IMR-90 (cell line): ENCODE measurements at regions not wholly inside any gene's neighbourhood (a gene's known extent, or its start where the extent isn't known, plus 50 kb on each side); places are given as distances from the start of the nearest gene placed in this dataset.

ENCODE experiments used
- ATAC-seq: fragments of 200-7000 bp; cut with Tn5 transposase; 2 replicates; pipeline ENCODE4 v1.9.1; 2020; ENCODE audit warnings: low read depth, mild to moderate bottlenecking, moderate library complexity
- BruUV-seq: library from RNA; stranded (reverse); fragments of 400-500 nt; replicated peaks from 2 replicates; lab custom pipeline; 2021; lab: Mats Ljungman, UMichigan
- CTCF ChIA-PET: fragments of 300-600 bp; formaldehyde crosslinking; extraction: SDS; loops from one replicate; lab custom pipeline; 2021; ENCODE audit warnings: antibody characterized with exemption; lab: Yijun Ruan, JAX
- POLR2A ChIA-PET: fragments of 300-600 bp; sonication (Branson Sonifier 250); formaldehyde crosslinking; loops from one replicate; lab custom pipeline; 2022; ENCODE audit warnings: antibody characterized with exemption; ENCODE audit not compliant: unreplicated experiment; lab: Charles Lee
- DNase-seq: peaks from one replicate; pipeline ENCODE4 v3.0.0; 2013
- H2AFZ ChIP-seq: replicated peaks from 2 replicates; pipeline ENCODE3; 2013; ENCODE audit warnings: low read length, mild to moderate bottlenecking; ENCODE audit not compliant: poor library complexity
- H2AK5ac ChIP-seq: 2 replicates; pipeline ENCODE4 v1.6.1; 2013; ENCODE audit warnings: low read depth, low read length, inconsistent platforms
- H2AK9ac ChIP-seq: replicated peaks from 2 replicates; pipeline ENCODE3; 2013; ENCODE audit warnings: mild to moderate bottlenecking, low read depth, low read length, moderate library complexity; ENCODE audit not compliant: poor library complexity
- H2BK120ac ChIP-seq: 2 replicates; pipeline ENCODE4 v1.6.1; 2013; ENCODE audit warnings: low read depth, low read length, inconsistent platforms
- H2BK15ac ChIP-seq: 3 replicates; pipeline ENCODE4 v1.6.1; 2013; ENCODE audit warnings: low read depth, low read length, inconsistent platforms
- H2BK20ac ChIP-seq: 2 replicates; pipeline ENCODE4 v1.6.1; 2013; ENCODE audit warnings: low read depth, mild to moderate bottlenecking, inconsistent platforms, low read length, moderate library complexity
- H2BK5ac ChIP-seq: 2 replicates; pipeline ENCODE4 v1.6.1; 2013; ENCODE audit warnings: mild to moderate bottlenecking, low read depth, low read length, inconsistent platforms; ENCODE audit not compliant: poor library complexity, severe bottlenecking
- H3K14ac ChIP-seq: replicated peaks from 2 replicates; pipeline ENCODE4 v1.6.1; 2013; ENCODE audit warnings: low read depth, low read length, inconsistent platforms
- H3K18ac ChIP-seq: 2 replicates; pipeline ENCODE4 v1.6.1; 2013; ENCODE audit warnings: low read depth, low read length, control low read depth
- H3K23ac ChIP-seq: 2 replicates; pipeline ENCODE4 v1.6.1; 2013; ENCODE audit warnings: low read depth, low read length, inconsistent platforms
- H3K27ac ChIP-seq: 2 replicates; pipeline ENCODE4 v1.5.1; 2013; ENCODE audit warnings: mild to moderate bottlenecking, control low read depth, low read length; ENCODE audit not compliant: insufficient read depth
- H3K27me3 ChIP-seq: 2 replicates; pipeline ENCODE4 v1.6.1; 2013; ENCODE audit warnings: low read length; ENCODE audit not compliant: control insufficient read depth, insufficient read depth
- H3K36me3 ChIP-seq: 2 replicates; pipeline ENCODE4 v1.6.1; 2013; ENCODE audit warnings: low read length, mixed read lengths; ENCODE audit not compliant: control insufficient read depth, insufficient read depth
- H3K4ac ChIP-seq: 2 replicates; pipeline ENCODE4 v1.6.1; 2013; ENCODE audit warnings: low read depth, low read length, inconsistent platforms
- H3K4me1 ChIP-seq: 2 replicates; pipeline ENCODE4 v1.6.1; 2013; ENCODE audit warnings: low read length, mixed read lengths; ENCODE audit not compliant: control insufficient read depth, insufficient read depth
- H3K4me2 ChIP-seq: 2 replicates; pipeline ENCODE4 v1.6.1; 2013; ENCODE audit warnings: low read depth, mild to moderate bottlenecking, control low read depth, low read length, moderate library complexity
- H3K4me3 ChIP-seq: 2 replicates; pipeline ENCODE4 v1.5.1; 2013; ENCODE audit warnings: low read depth, mild to moderate bottlenecking, control low read depth, low read length, moderate library complexity; ENCODE audit not compliant: insufficient read depth
- H3K56ac ChIP-seq: 2 replicates; pipeline ENCODE4 v1.6.1; 2013; ENCODE audit warnings: low read length, inconsistent platforms; ENCODE audit not compliant: insufficient read depth; ENCODE audit errors: extremely low read depth
- H3K79me1 ChIP-seq, 2 experiments: 2 replicates each; pipeline ENCODE4 v1.6.1; 2013; ENCODE audit warnings: low read length in 2 of 2, inconsistent platforms in 1 of 2, low read depth in 1 of 2
- H3K9ac ChIP-seq: 2 replicates; pipeline ENCODE4 v1.6.1; 2013; ENCODE audit warnings: low read depth, low read length, control low read depth
- H3K9me1 ChIP-seq: 2 replicates; pipeline ENCODE4 v1.6.1; 2013; ENCODE audit warnings: low read length, inconsistent platforms; ENCODE audit not compliant: insufficient read depth
- H3K9me3 ChIP-seq: 2 replicates; pipeline ENCODE4 v1.6.1; 2013; ENCODE audit warnings: low read length; ENCODE audit not compliant: control insufficient read depth, insufficient read depth
- H4K20me1 ChIP-seq: 2 replicates; pipeline ENCODE4 v1.6.1; 2013; ENCODE audit warnings: low read length, inconsistent platforms; ENCODE audit not compliant: insufficient read depth
- H4K5ac ChIP-seq: 2 replicates; pipeline ENCODE4 v1.6.1; 2013; ENCODE audit warnings: mild to moderate bottlenecking, low read depth, low read length, control low read depth
- H4K8ac ChIP-seq, 2 experiments: 2 replicates each; pipeline ENCODE4 v1.6.1; 2013; ENCODE audit warnings: low read depth in 2 of 2, low read length in 2 of 2, control low read depth in 1 of 2, inconsistent platforms in 1 of 2
- H4K91ac ChIP-seq: 2 replicates; pipeline ENCODE4 v1.6.1; 2013; ENCODE audit warnings: low read depth, low read length, inconsistent platforms; ENCODE audit not compliant: insufficient read depth
- BHLHE40 ChIP-seq: fragments of 150-350 bp; IDR thresholded peaks from 2 replicates; pipeline ENCODE4 v1.6.1; 2016; ENCODE audit warnings: mild to moderate bottlenecking, low read depth, low read length
- CEBPB ChIP-seq: IDR thresholded peaks from 2 replicates; pipeline ENCODE4 v1.6.1; 2012; ENCODE audit warnings: low read depth, low read length, improper control_type of control experiment
- CHD1 ChIP-seq: IDR thresholded peaks from 2 replicates; pipeline ENCODE4 v1.6.1; 2012; ENCODE audit warnings: low read depth, low read length, improper control_type of control experiment
- CTCF ChIP-seq: conservative IDR thresholded peaks from 2 replicates; pipeline ENCODE4 v1.5.1; 2012; ENCODE audit warnings: mild to moderate bottlenecking, low read depth, low read length, improper control_type of control experiment
- ELK1 ChIP-seq: fragments of 150-350 bp; IDR thresholded peaks from 2 replicates; pipeline ENCODE4 v1.6.1; 2016; ENCODE audit warnings: low read depth, mild to moderate bottlenecking, low read length, moderate library complexity, borderline replicate concordance
- FOS ChIP-seq: fragments of 150-350 bp; IDR thresholded peaks from 2 replicates; pipeline ENCODE4 v1.6.1; 2016; ENCODE audit warnings: low read depth, low read length
- MAFK ChIP-seq: IDR thresholded peaks from 2 replicates; pipeline ENCODE4 v1.6.1; 2012; ENCODE audit warnings: low read depth, low read length, improper control_type of control experiment
- MAZ ChIP-seq: IDR thresholded peaks from 2 replicates; pipeline ENCODE4 v1.6.1; 2012; ENCODE audit warnings: low read depth, mild to moderate bottlenecking, low read length, improper control_type of control experiment, moderate library complexity, borderline replicate concordance
- MXI1 ChIP-seq: IDR thresholded peaks from 2 replicates; pipeline ENCODE4 v1.6.1; 2012; ENCODE audit warnings: low read depth, mild to moderate bottlenecking, low read length, moderate library complexity, borderline replicate concordance
- NFE2L2 ChIP-seq: fragments of 150-350 bp; IDR thresholded peaks from 2 replicates; pipeline ENCODE4 v1.6.1; 2016; ENCODE audit warnings: low read depth, mild to moderate bottlenecking, low read length
- RAD21 ChIP-seq: IDR thresholded peaks from 2 replicates; pipeline ENCODE4 v1.6.1; 2012; ENCODE audit warnings: low read length, improper control_type of control experiment
- RCOR1 ChIP-seq: IDR thresholded peaks from 2 replicates; pipeline ENCODE4 v1.6.1; 2012; ENCODE audit warnings: mild to moderate bottlenecking, low read length, improper control_type of control experiment; ENCODE audit not compliant: insufficient replicate concordance
- RFX5 ChIP-seq: IDR thresholded peaks from 2 replicates; pipeline ENCODE4 v1.8.0; 2012; ENCODE audit warnings: low read depth, mild to moderate bottlenecking, low read length, moderate library complexity
- SMC3 ChIP-seq: fragments of 150-350 bp; IDR thresholded peaks from 2 replicates; pipeline ENCODE4 v1.6.1; 2016; ENCODE audit warnings: low read depth, mild to moderate bottlenecking, antibody characterized with exemption, low read length, moderate library complexity
- dilution Hi-C: fragments of 300-500 bp; cut with HindIII; formaldehyde crosslinking; loops from one replicate; pipeline ENCODE4 v1.14.3; 2018; ENCODE audit warnings: low sequenced_read_pairs; ENCODE audit not compliant: unreplicated experiment
- in situ Hi-C: fragments of 300-500 bp; cut with MboI; formaldehyde crosslinking; loops from 3 replicates; pipeline ENCODE4 v1.14.3; 2019; ENCODE audit warnings: low sequenced_read_pairs, inconsistent platforms, mixed read lengths
- intact Hi-C: fragments of 100-400 bp; cut with micrococcal nuclease; formaldehyde crosslinking; loops from 2 replicates; pipeline ENCODE4 v1.10.0; 2022
- TF ChIP-seq, protein P1 (sequence below): fragments of 150-350 bp; IDR thresholded peaks from 2 replicates; pipeline ENCODE4 v1.6.1; 2017; ENCODE audit warnings: mild to moderate bottlenecking, antibody characterized with exemption, low read length, low read depth

DNA sequence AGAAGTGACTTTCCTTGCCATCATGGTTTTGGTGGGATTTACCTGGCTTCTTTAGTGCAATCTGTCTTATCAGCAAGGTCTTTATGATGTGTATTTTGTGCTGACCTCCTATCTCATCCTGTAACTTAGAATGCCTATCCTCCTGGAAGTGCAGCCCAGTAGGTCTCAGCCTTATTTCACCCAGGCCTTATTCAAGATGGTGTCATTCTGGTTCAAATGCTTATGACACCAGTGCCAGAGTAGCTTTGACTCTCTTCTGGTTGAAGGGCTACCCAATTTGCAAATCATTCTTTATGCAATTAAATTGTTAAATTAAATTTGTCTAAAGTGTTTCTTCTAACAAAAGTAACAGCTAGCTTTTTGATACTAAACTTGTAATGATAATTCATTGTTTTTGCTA lies 58.8 kb upstream of the PRDM9 start:
- Histone ChIP-seq H3K4me1 (no peaks in the 10 kb centered on the region), H3K9me3 (no peaks in the 10 kb centered on the region; the same call in none of the 2 replicates), H2BK20ac (no peak overlapping the region), H4K8ac (no peak overlapping the region), H3K27me3 (no peaks in the 10 kb centered on the region), H3K23ac (no peak overlapping the region), H4K5ac (no peak overlapping the region), H4K20me1 (no peaks in the 10 kb centered on the region), H3K36me3 (no peaks in the 10 kb centered on the region), H4K91ac (no peak overlapping the region), H2BK120ac (no peak overlapping the region), H3K9me1 (no peaks in the 10 kb centered on the region), H2AFZ (no peak overlapping the region), H3K18ac (no peak overlapping the region), H3K56ac (no peak overlapping the region), H2AK5ac (no peak overlapping the region), H3K27ac (no peak overlapping the region), H3K14ac (no peak overlapping the region), H3K79me1 (no peaks in the 10 kb centered on the region), H3K4me3 (no peak overlapping the region), H2BK15ac (no peak overlapping the region), H2BK5ac (no peak overlapping the region), H2AK9ac (no peak overlapping the region), H3K4ac (no peak overlapping the region), H3K9ac (no peak overlapping the region), H3K4me2 (no peak overlapping the region)
- BruUV-seq, result no TSS peak
- in situ Hi-C loops, result no loop called here
- intact Hi-C loops, result no loop called here
- dilution Hi-C loops, result no loop called here
- no peak for DNase-seq
- ChIA-PET POLR2A (no interaction called here), CTCF (no interaction called here)
- ATAC-seq, result no peak
- TF ChIP-seq RAD21 (no peak), MAFK (no peak), CHD1 (no peak), SMC3 (no peak), BHLHE40 (no peak), RFX5 (no peak), NFE2L2 (no peak), MAZ (no peak), CTCF (no peak), FOS (no peak), RCOR1 (no peak), CEBPB (no peak), MXI1 (no peak), ELK1 (no peak)
- TF ChIP-seq, protein P1, sequence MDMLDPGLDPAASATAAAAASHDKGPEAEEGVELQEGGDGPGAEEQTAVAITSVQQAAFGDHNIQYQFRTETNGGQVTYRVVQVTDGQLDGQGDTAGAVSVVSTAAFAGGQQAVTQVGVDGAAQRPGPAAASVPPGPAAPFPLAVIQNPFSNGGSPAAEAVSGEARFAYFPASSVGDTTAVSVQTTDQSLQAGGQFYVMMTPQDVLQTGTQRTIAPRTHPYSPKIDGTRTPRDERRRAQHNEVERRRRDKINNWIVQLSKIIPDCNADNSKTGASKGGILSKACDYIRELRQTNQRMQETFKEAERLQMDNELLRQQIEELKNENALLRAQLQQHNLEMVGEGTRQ, result no peak
